IMR-90 (cell line): ENCODE measurements at regions not wholly inside any gene's neighbourhood (a gene's known extent, or its start where the extent isn't known, plus 50 kb on each side); places are given as distances from the start of the nearest gene placed in this dataset.

Experiments
- ATAC-seq: fragments of 200-7000 bp; cut with Tn5 transposase; 2 replicates; pipeline ENCODE4 v1.9.1; 2020; ENCODE audit warnings: low read depth, mild to moderate bottlenecking, moderate library complexity
- BruUV-seq: library from RNA; stranded (reverse); fragments of 400-500 nt; replicated peaks from 2 replicates; lab custom pipeline; 2021; lab: Mats Ljungman, UMichigan
- CTCF ChIA-PET: fragments of 300-600 bp; formaldehyde crosslinking; extraction: SDS; loops from one replicate; lab custom pipeline; 2021; ENCODE audit warnings: antibody characterized with exemption; lab: Yijun Ruan, JAX
- POLR2A ChIA-PET: fragments of 300-600 bp; sonication (Branson Sonifier 250); formaldehyde crosslinking; loops from one replicate; lab custom pipeline; 2022; ENCODE audit warnings: antibody characterized with exemption; ENCODE audit not compliant: unreplicated experiment; lab: Charles Lee
- DNase-seq: peaks from one replicate; pipeline ENCODE4 v3.0.0; 2013
- H2AFZ ChIP-seq: replicated peaks from 2 replicates; pipeline ENCODE3; 2013; ENCODE audit warnings: low read length, mild to moderate bottlenecking; ENCODE audit not compliant: poor library complexity
- H2AK5ac ChIP-seq: 2 replicates; pipeline ENCODE4 v1.6.1; 2013; ENCODE audit warnings: low read depth, low read length, inconsistent platforms
- H2AK9ac ChIP-seq: replicated peaks from 2 replicates; pipeline ENCODE3; 2013; ENCODE audit warnings: mild to moderate bottlenecking, low read depth, low read length, moderate library complexity; ENCODE audit not compliant: poor library complexity
- H2BK120ac ChIP-seq: 2 replicates; pipeline ENCODE4 v1.6.1; 2013; ENCODE audit warnings: low read depth, low read length, inconsistent platforms
- H2BK15ac ChIP-seq: 3 replicates; pipeline ENCODE4 v1.6.1; 2013; ENCODE audit warnings: low read depth, low read length, inconsistent platforms
- H2BK20ac ChIP-seq: 2 replicates; pipeline ENCODE4 v1.6.1; 2013; ENCODE audit warnings: low read depth, mild to moderate bottlenecking, inconsistent platforms, low read length, moderate library complexity
- H2BK5ac ChIP-seq: 2 replicates; pipeline ENCODE4 v1.6.1; 2013; ENCODE audit warnings: mild to moderate bottlenecking, low read depth, low read length, inconsistent platforms; ENCODE audit not compliant: poor library complexity, severe bottlenecking
- H3K14ac ChIP-seq: replicated peaks from 2 replicates; pipeline ENCODE4 v1.6.1; 2013; ENCODE audit warnings: low read depth, low read length, inconsistent platforms
- H3K18ac ChIP-seq: 2 replicates; pipeline ENCODE4 v1.6.1; 2013; ENCODE audit warnings: low read depth, low read length, control low read depth
- H3K23ac ChIP-seq: 2 replicates; pipeline ENCODE4 v1.6.1; 2013; ENCODE audit warnings: low read depth, low read length, inconsistent platforms
- H3K27ac ChIP-seq: 2 replicates; pipeline ENCODE4 v1.5.1; 2013; ENCODE audit warnings: mild to moderate bottlenecking, control low read depth, low read length; ENCODE audit not compliant: insufficient read depth
- H3K27me3 ChIP-seq: 2 replicates; pipeline ENCODE4 v1.6.1; 2013; ENCODE audit warnings: low read length; ENCODE audit not compliant: control insufficient read depth, insufficient read depth
- H3K36me3 ChIP-seq: 2 replicates; pipeline ENCODE4 v1.6.1; 2013; ENCODE audit warnings: low read length, mixed read lengths; ENCODE audit not compliant: control insufficient read depth, insufficient read depth
- H3K4ac ChIP-seq: 2 replicates; pipeline ENCODE4 v1.6.1; 2013; ENCODE audit warnings: low read depth, low read length, inconsistent platforms
- H3K4me1 ChIP-seq: 2 replicates; pipeline ENCODE4 v1.6.1; 2013; ENCODE audit warnings: low read length, mixed read lengths; ENCODE audit not compliant: control insufficient read depth, insufficient read depth
- H3K4me2 ChIP-seq: 2 replicates; pipeline ENCODE4 v1.6.1; 2013; ENCODE audit warnings: low read depth, mild to moderate bottlenecking, control low read depth, low read length, moderate library complexity
- H3K4me3 ChIP-seq: 2 replicates; pipeline ENCODE4 v1.5.1; 2013; ENCODE audit warnings: low read depth, mild to moderate bottlenecking, control low read depth, low read length, moderate library complexity; ENCODE audit not compliant: insufficient read depth
- H3K56ac ChIP-seq: 2 replicates; pipeline ENCODE4 v1.6.1; 2013; ENCODE audit warnings: low read length, inconsistent platforms; ENCODE audit not compliant: insufficient read depth; ENCODE audit errors: extremely low read depth
- H3K79me1 ChIP-seq, 2 experiments: 2 replicates each; pipeline ENCODE4 v1.6.1; 2013; ENCODE audit warnings: low read length in 2 of 2, inconsistent platforms in 1 of 2, low read depth in 1 of 2
- H3K9ac ChIP-seq: 2 replicates; pipeline ENCODE4 v1.6.1; 2013; ENCODE audit warnings: low read depth, low read length, control low read depth
- H3K9me1 ChIP-seq: 2 replicates; pipeline ENCODE4 v1.6.1; 2013; ENCODE audit warnings: low read length, inconsistent platforms; ENCODE audit not compliant: insufficient read depth
- H3K9me3 ChIP-seq: 2 replicates; pipeline ENCODE4 v1.6.1; 2013; ENCODE audit warnings: low read length; ENCODE audit not compliant: control insufficient read depth, insufficient read depth
- H4K20me1 ChIP-seq: 2 replicates; pipeline ENCODE4 v1.6.1; 2013; ENCODE audit warnings: low read length, inconsistent platforms; ENCODE audit not compliant: insufficient read depth
- H4K5ac ChIP-seq: 2 replicates; pipeline ENCODE4 v1.6.1; 2013; ENCODE audit warnings: mild to moderate bottlenecking, low read depth, low read length, control low read depth
- H4K8ac ChIP-seq, 2 experiments: 2 replicates each; pipeline ENCODE4 v1.6.1; 2013; ENCODE audit warnings: low read depth in 2 of 2, low read length in 2 of 2, control low read depth in 1 of 2, inconsistent platforms in 1 of 2
- H4K91ac ChIP-seq: 2 replicates; pipeline ENCODE4 v1.6.1; 2013; ENCODE audit warnings: low read depth, low read length, inconsistent platforms; ENCODE audit not compliant: insufficient read depth
- BHLHE40 ChIP-seq: fragments of 150-350 bp; IDR thresholded peaks from 2 replicates; pipeline ENCODE4 v1.6.1; 2016; ENCODE audit warnings: mild to moderate bottlenecking, low read depth, low read length
- CEBPB ChIP-seq: IDR thresholded peaks from 2 replicates; pipeline ENCODE4 v1.6.1; 2012; ENCODE audit warnings: low read depth, low read length, improper control_type of control experiment
- CHD1 ChIP-seq: IDR thresholded peaks from 2 replicates; pipeline ENCODE4 v1.6.1; 2012; ENCODE audit warnings: low read depth, low read length, improper control_type of control experiment
- CTCF ChIP-seq: conservative IDR thresholded peaks from 2 replicates; pipeline ENCODE4 v1.5.1; 2012; ENCODE audit warnings: mild to moderate bottlenecking, low read depth, low read length, improper control_type of control experiment
- ELK1 ChIP-seq: fragments of 150-350 bp; IDR thresholded peaks from 2 replicates; pipeline ENCODE4 v1.6.1; 2016; ENCODE audit warnings: low read depth, mild to moderate bottlenecking, low read length, moderate library complexity, borderline replicate concordance
- FOS ChIP-seq: fragments of 150-350 bp; IDR thresholded peaks from 2 replicates; pipeline ENCODE4 v1.6.1; 2016; ENCODE audit warnings: low read depth, low read length
- MAFK ChIP-seq: IDR thresholded peaks from 2 replicates; pipeline ENCODE4 v1.6.1; 2012; ENCODE audit warnings: low read depth, low read length, improper control_type of control experiment
- MAZ ChIP-seq: IDR thresholded peaks from 2 replicates; pipeline ENCODE4 v1.6.1; 2012; ENCODE audit warnings: low read depth, mild to moderate bottlenecking, low read length, improper control_type of control experiment, moderate library complexity, borderline replicate concordance
- MXI1 ChIP-seq: IDR thresholded peaks from 2 replicates; pipeline ENCODE4 v1.6.1; 2012; ENCODE audit warnings: low read depth, mild to moderate bottlenecking, low read length, moderate library complexity, borderline replicate concordance
- NFE2L2 ChIP-seq: fragments of 150-350 bp; IDR thresholded peaks from 2 replicates; pipeline ENCODE4 v1.6.1; 2016; ENCODE audit warnings: low read depth, mild to moderate bottlenecking, low read length
- POLR2A ChIP-seq: IDR thresholded peaks from 2 replicates; pipeline ENCODE4 v1.6.1; 2012; ENCODE audit warnings: mild to moderate bottlenecking, low read depth, low read length
- RAD21 ChIP-seq: IDR thresholded peaks from 2 replicates; pipeline ENCODE4 v1.6.1; 2012; ENCODE audit warnings: low read length, improper control_type of control experiment
- RCOR1 ChIP-seq: IDR thresholded peaks from 2 replicates; pipeline ENCODE4 v1.6.1; 2012; ENCODE audit warnings: mild to moderate bottlenecking, low read length, improper control_type of control experiment; ENCODE audit not compliant: insufficient replicate concordance
- RFX5 ChIP-seq: IDR thresholded peaks from 2 replicates; pipeline ENCODE4 v1.8.0; 2012; ENCODE audit warnings: low read depth, mild to moderate bottlenecking, low read length, moderate library complexity
- SMC3 ChIP-seq: fragments of 150-350 bp; IDR thresholded peaks from 2 replicates; pipeline ENCODE4 v1.6.1; 2016; ENCODE audit warnings: low read depth, mild to moderate bottlenecking, antibody characterized with exemption, low read length, moderate library complexity
- USF2 ChIP-seq: fragments of 150-350 bp; IDR thresholded peaks from 2 replicates; pipeline ENCODE4 v1.6.1; 2017; ENCODE audit warnings: mild to moderate bottlenecking, antibody characterized with exemption, low read length, low read depth
- WGBS, 2 experiments: methylation state at CpG; one replicate each; pipeline versions ENCODE4 v1.1.5 to v1.1.7; 2013; ENCODE audit warnings: missing lambda C conversion rate in 2 of 2; ENCODE audit not compliant: insufficient read length in 1 of 2; ENCODE audit errors: extremely low coverage in 2 of 2; 5-methylcytosine and 5-hydroxymethylcytosine counted together
- dilution Hi-C: fragments of 300-500 bp; cut with HindIII; formaldehyde crosslinking; loops from one replicate; pipeline ENCODE4 v1.14.3; 2018; ENCODE audit warnings: low sequenced_read_pairs; ENCODE audit not compliant: unreplicated experiment
- in situ Hi-C: fragments of 300-500 bp; cut with MboI; formaldehyde crosslinking; loops from 3 replicates; pipeline ENCODE4 v1.14.3; 2019; ENCODE audit warnings: low sequenced_read_pairs, inconsistent platforms, mixed read lengths
- intact Hi-C: fragments of 100-400 bp; cut with micrococcal nuclease; formaldehyde crosslinking; loops from 2 replicates; pipeline ENCODE4 v1.10.0; 2022

GRCh38 chr6:141956868-141957267 lies 175.9 kb upstream of the GJE1 start:
- Histone ChIP-seq H2BK5ac (no peak overlapping the region), H4K5ac (no peak overlapping the region), H3K4ac (no peak overlapping the region), H3K36me3 (no peaks in the 10 kb centered on the region), H3K56ac (no peak overlapping the region), H3K27me3 (no peaks in the 10 kb centered on the region), H3K27ac (no peak overlapping the region), H3K9me1 (0 out of 2 replicates have a peak, but pooled peaks cover 3% of the 10 kb centered on the region), H3K14ac (no peak overlapping the region), H2AK5ac (no peak overlapping the region), H3K18ac (no peak overlapping the region), H4K20me1 (no peaks in the 10 kb centered on the region), H2BK120ac (no peak overlapping the region), H3K9ac (no peak overlapping the region), H3K4me1 (no peaks in the 10 kb centered on the region), H3K23ac (no peak overlapping the region), H3K4me3 (no peak overlapping the region), H3K4me2 (no peak overlapping the region), H3K79me1 (no peaks in the 10 kb centered on the region; a peak in 1 of 4 replicates), H4K8ac (no peak overlapping the region), H2BK20ac (no peak overlapping the region), H2BK15ac (no peak overlapping the region), H2AFZ (no peak overlapping the region), H3K9me3 (peaks cover 7% of the 10 kb centered on the region), H4K91ac (no peak overlapping the region), H2AK9ac (no peak overlapping the region)
- POLR2A ChIA-PET = no interaction called here
- CTCF ChIA-PET = no interaction called here
- no peak for DNase-seq
- TF ChIP-seq RAD21 = no peak
- TF ChIP-seq RCOR1 = no peak
- TF ChIP-seq USF2 = no peak
- no peak for TF ChIP-seq ELK1
- TF ChIP-seq RFX5 = no peak
- no peak for TF ChIP-seq FOS
- no peak for TF ChIP-seq SMC3
- TF ChIP-seq CEBPB = no peak
- TF ChIP-seq CHD1 = no peak
- no peak for TF ChIP-seq NFE2L2
- TF ChIP-seq POLR2A = no peak
- no peak for TF ChIP-seq MXI1
- TF ChIP-seq MAZ = no peak
- TF ChIP-seq BHLHE40 = no peak
- TF ChIP-seq MAFK = no peak
- no peak for TF ChIP-seq CTCF
- WGBS, 2 experiments = no CpG with 5 or more reads among the region's 1 CpG
- intact Hi-C loops = no loop called here
- dilution Hi-C loops = no loop called here
- ATAC-seq = no peak
- in situ Hi-C loops = no loop called here
- BruUV-seq = no TSS peak
